KG1 (cell line): ENCODE measurements at regions not wholly inside any gene's neighbourhood (a gene's known extent, or its start where the extent isn't known, plus 50 kb on each side); places are given as distances from the start of the nearest gene placed in this dataset.

Source experiments
- DNase-seq: peaks from one replicate; lab custom pipeline; 2025; lab: John Stamatoyannopoulos, UW

DNA sequence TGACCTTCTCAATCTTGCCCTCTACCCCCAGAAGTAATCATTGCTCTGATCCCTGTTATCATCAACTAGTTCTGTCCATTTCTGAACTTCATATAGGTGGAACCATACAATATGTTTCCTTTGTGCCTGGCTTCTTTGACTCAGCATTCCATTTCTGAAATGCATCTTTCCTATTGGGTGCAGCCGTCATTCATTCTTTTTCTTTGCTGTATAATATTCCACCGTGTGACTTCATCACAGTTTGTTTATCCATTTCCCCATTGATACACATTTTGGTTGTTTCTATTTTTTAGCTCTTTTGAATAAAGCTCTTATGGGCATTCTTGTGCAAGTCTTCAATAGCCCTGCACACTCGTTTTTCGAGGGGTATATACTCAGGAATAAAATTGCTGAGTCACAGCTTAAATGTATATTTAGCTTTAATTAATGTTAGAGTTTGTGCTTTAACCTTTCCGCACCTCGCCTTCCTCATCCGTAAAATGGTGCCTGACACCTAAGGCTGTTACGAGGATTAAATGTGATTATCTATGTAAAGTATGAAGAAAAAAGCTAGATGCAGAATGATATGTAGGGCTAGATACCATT, 491.6 kb downstream of the MIAT start:
- DNase-seq = no peak

DNA sequence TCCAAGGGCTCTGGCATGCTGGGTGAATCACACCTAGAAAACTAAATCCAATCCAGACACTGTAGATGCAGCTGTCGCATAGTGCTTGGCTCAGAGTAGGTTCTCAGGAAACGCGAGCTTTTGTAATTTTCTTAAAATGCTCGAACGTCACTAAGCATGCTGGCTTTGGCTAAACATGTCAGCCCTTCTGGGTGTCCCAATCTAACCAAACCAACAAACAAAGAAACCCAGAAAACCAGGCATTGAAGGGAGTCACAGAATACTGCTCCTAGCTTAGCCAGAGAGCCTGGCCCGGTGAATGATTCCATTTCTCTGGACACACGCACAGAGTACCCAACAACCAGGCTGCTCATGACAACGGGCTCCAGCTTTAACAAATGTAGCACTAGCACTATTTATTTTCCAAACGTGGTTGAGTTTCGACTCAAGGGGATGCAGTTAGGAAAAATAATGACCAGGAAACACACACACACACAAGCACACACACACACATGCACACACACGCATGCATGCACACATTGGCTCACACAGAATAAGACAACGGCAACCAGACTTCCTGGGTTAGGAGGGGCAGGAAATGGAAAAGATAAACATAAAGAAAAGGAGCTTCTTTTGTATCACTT, 492.6 kb downstream of the MIAT start:
- DNase-seq = no peak

DNA sequence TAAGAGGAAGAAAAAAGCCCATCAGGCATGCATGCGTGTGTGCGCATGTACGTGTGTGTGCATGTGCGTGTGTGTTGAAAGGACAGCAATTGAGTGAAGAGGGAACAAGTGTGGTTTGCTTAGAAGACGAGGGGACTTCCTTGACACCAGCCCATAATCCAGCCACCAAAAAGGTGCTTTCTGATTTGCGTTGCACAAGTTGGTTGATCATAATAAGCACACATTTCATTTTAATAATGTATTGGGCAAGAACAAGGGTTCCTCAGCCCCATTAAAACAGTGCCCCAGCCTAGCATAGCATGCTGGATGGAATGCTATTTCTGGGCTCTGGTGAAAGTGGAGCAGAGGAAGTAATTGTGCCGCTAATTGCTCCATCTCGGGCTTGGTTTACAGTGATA, 493.2 kb downstream of the MIAT start:
- DNase-seq = no peak

DNA sequence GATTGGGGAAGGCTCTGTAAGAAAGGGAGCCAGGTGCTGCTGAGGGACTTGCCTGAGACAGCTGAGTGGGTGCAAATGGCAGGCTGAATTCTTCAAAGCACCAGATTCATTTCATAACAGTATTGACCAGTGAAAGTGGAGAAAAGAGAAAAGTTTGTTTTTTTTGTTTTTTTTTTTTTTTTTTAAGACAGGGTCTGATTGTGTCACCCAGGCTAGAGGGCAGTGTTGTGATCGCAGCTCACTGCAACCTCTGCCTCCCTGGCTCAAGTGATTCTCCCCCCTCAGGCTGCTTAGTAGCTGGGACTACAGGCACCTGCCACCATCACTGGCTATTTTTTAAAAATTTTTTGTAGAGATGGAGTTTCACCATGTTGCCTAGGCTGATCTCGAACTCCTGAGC, 494.0 kb downstream of the MIAT start:
- DNase-seq = no peak

DNA sequence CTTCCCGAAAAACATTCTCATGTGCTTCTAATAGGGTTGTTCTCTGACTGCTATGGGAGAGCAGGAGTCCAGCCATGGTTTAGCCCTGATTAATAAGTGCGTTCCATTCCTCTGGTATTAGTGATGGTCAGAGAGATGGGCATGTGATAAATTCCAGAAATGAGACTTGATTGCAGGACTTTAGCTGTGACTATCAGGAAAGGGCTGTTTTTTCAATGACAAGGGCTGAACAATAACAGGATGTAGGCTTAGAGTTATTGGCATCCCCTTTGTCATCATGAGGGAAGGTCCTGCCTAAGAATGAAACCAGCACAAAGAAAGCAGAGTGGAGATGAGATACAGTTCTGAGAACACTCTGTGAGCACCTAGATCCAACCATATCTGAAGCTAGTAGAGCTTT, 494.6 kb downstream of the MIAT start:
- DNase-seq = no peak

DNA sequence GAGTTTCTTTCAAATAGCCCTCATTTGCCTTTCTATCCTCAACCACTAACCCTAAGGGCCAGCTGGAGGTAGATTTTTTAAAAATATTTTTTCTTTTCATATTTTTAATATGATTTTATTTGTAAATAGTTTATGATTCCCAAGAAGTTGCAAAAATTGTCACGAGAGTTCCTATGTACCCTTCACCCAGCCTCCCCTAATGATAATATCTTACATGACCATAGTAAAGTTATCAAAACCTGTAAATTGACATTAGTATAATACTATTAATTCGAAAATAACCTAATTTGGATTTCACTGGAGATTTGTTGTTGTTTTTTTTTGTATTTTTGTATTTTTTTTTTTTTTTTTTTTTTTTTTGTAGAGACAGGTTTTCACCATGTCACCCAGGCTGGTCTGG, 495.5 kb downstream of the MIAT start:
- DNase-seq = no peak

DNA sequence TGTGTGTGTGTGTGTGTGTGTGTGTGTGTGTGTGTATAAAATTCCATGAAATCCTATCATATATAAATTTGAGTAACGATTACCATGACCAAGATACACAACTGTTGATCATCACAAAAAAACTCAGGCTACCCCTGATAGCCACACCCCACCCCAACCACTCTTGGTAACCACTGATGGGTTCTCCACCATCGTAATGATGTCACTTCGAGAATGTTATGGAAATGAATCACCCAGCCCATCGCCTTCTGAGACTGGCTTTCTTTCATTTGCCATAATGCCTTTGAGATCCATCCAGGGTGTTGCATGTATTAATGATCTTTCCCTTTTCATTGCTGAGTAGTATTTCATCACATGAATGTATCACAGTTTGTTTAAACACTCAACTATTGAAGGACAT, 496.0 kb downstream of the MIAT start:
- no peak for DNase-seq

DNA sequence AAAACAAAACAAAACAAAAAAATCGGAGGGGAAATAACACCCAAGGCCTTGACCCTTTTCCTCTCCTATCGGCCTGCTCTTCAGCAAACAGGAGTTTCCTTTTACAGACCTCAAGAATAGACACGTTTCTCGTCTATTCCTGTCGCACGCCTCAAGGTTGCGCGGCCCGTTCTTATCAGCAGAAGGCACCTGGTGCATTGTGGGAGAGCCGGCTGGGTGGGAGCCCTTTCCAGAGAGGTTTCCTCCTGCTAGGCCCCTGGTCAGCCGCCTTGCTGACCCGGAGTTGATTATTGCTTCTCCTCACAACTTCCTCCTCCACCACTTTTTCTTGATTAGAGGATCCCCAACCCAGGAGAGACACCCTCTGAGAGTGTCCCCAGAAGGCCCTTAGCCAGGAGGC, 497.3 kb downstream of the MIAT start:
- DNase-seq = no peak

DNA sequence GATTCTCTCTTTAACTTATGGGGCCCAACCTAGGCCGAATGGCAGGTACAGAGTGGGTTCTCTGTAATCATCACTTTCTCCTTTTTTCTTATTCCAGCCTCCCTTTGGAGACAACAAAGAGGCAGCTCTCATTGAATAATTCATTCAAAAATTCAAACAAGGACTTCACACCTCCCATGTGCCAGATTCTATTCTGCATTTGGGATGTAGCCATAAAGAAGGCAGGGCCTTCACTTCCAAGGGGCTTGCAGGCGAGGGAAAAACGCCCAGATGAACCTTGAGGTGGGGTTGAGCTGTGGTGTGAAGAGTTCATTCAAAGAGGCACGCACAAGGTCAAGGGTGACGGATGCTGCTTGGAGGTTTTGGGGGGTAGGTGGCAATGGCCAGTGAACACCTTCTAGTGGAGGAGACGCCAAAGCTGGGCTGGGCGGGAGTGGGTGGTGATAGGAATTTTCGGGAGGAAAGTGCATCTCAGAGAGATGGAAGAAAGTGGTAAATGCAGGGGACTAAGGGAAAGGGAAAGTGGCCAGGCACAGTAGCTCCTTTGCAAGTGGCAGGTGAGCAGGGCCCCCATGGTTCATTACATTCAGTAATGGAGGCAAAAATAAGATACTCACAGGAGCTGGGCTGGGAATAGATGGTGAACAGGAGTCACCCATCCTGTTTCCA, 499.6 kb downstream of the MIAT start:
- DNase-seq = no peak

DNA sequence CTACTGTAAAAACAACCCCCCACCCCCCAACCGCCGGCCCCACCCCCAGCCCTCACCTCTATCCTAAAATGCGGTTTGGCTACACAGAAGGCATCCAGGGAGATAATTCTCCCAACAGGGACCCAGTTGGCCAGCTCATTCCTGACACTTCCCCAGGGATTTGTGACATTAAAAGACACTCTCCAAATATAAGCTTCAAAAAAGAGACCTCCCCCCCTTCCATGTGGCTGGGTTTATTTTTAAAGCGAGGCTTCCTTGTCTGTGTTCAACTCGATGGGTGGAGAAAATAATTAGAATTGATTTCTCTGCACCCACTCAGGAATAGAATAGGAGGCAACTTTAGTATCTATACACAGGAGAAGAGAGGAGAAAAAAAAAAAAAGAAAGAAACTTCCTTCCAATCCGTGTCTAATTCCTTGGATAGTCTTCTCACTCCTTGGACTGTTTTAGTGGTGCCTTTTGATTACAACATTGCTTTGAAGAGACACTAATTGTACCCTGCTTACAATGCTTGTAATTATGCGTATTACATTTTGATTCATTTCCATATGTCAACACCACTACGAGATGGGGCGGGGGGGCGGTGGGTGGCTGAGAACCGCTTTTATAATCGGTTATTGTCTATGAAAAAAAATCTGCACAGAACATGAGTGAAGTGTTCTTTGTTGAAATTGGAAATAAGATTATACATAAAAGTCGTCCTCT, 500.4 kb downstream of the MIAT start:
- DNase-seq = no peak

DNA sequence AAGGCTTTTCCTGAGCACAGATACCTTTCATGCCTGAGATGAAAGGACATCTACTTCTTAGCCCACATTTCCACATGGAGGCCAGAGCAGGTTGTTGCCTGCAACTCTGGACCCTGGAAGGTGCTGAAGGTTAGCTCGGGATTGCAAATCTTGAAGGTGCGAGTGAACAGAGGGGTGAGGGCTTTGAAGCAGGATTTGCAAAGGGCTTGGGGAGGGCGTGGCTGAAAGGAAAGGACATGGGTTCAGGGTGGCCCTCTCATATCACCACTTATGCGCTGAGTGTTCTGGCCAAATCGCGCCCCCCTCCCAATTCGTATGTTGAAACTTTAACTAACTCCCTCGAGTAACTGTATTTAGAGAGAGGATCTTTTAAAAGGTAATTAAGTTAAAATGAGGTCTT, 501.6 kb downstream of the MIAT start:
- no peak for DNase-seq

DNA sequence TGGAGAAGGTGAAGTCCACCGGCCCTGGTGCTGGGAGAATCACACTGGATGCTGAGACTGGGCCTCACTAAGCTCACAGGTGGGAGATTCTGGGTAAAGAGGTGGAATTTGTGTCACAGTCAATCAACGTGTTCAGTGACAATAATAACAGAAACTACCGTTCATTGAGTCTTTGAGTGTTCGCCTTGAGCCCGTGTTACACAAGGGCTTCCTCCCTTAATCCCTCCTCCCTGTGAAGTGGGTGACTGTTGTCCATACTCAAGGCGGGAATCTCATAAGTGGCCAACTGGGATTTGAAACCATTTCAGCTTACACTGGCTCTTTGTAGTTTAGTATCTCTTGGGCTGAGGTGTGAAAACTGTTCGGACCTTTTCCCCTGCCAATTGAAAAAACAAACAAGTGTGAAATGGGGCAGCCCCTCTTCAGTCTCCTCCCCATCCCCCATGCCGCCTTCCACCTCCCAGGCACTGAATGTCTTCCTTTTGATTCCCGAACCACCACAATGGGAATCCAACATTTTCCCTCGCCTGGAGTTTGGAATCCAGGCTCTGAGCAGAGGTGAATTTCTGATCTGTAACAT, 502.4 kb downstream of the MIAT start:
- DNase-seq = no peak

DNA sequence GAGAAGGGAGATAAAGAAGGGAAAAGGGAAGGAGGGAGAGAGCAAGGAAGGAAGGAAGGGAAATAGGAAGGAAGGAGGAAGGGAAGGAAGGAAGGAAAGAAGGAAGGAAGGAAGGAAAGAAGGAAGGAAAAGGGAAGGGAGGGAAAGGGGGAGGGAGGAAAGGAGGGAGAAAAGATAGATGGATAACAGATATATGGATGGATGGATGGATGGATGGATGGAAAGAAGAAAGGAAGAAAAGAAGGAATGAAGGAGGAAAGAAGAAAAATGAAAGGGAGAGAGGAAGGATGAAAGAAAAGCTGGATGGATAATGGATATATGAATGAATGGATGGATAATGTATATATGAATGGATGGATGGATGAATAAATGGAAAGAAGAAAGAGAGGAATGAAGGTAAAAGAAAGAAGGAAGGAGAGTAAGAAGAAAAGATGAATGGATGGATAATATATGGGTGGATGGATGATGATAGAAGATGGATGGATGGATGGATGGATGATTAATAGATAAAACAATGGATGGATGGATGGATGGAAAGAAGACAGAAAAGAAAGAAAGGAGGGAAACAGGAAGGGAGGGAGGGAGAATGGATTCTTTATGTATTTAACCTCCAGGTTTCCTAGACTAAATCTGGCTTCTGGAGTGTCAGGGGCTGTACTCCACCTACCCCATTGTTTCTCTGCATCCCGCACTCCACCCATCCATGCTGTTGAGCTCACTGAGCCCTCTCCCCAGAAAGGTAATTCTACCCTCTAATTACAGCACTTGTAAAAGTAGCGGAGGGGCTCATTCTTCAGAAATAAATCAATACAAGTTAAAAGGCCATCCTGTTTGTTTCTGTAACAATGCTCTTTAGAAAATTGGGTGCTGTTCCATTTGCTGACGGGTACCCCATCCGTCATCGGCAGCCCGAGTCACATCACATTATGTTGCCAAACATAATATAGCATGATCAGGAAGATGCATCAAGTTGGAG, 506.1 kb downstream of the MIAT start:
- no peak for DNase-seq

DNA sequence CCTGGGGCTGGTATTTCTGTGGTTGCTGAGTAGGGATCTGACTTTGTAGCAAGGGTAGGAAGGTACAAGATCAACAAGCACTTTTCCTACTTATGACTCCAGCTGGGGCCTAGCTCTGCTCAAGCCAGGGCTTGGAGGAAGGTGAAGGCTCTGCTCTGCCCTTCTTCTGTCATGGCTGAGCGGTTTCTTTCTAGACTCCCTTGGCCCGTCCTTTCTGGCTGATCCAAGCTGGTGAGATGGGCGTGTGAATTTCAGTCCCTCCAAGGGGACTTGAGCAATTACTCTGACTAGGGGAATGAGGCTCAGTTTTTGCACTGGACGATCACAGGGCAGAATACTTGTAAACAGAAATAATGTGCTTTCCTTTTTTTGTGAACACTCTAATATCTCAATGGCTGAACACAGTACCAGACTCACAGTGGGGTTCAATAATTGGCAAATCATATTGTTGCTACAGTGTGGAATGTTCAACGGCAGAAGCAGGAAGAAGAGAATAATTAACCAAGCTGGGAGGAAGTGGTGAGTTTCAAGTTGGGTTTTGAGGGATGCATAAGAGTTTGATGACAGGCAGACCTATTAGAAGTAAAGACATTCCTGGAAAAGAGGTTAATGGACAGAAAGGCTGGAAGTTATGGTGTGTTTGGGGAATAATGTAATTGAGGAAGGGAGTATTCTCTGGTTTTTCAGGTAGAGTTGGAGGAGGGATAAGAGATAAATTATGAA, 507.6 kb downstream of the MIAT start:
- DNase-seq = no peak

DNA sequence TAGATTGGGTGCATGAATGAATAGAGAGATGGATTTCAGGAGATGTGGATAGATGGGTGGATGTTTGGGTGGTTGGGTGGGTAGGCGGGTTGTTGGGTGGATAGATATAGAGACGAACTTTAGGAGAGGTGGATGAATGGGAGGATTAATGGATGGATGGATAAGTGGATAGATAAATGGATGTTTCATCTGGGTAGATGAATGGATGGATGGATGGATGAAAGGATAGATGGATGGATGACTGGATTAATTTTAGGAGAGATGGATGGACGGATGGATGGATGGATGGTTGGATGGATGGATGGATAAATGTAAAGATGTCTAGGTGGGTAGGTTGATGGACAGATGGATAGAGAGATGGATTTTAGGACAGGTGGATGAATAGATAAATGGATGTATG, 511.3 kb downstream of the MIAT start:
- no peak for DNase-seq

DNA sequence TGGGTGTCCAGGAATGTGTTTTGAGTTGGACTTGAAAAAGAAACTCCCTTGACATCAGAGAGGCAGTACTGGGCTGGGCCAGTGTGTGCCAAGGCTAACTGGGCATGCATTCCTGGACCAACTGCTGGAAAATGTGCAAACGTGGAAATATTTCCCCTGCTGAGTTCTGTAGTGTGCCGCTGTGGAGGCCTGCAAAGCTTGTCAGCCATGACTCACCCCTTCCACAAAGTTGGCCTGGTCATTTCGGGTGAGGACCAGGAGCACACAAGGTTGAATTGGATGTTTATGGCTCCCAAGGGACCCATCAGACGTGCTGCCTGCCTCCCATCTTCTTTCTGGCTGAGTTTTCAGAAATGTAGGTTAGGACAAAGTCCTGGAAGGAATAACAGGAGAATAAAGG, 513.1 kb downstream of the MIAT start:
- DNase-seq = no peak

DNA sequence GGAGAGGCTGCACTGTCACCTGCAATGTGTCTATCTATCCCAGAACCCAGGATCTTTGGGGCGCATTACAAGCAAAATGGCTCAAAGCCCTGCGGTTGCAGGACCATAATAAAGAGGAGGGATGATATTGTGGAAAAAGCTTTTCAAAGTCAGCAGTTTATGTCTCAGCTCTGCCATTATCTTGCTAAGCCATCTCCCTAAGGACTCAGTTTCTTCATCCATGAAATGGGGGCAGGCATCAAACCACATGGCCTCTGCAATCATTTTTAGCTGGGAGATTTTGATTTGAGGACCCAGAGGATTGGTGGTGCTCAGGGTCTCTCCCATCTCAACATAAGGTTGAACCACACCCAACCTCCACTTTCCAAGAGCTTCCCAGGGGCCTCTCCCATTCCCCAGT, 513.8 kb downstream of the MIAT start:
- DNase-seq = no peak

DNA sequence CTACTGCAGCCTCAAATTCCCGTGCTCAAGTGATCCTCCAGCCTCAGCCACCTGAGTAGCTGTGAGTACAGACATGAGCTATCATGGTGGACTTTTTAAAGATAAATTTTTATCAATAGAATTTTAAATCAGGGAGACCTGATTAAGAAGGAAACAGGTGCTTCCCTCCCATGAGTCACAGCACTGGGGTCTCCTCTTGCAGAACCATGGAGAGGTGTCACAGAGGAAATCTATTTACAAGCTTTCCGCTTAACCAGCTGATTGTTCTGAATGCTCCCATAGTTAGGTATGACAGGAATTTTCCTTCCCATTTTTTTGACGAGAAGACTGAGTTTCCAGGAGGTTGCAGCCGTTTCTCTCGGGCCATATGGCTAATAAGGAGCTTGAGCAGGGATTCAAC, 516.1 kb downstream of the MIAT start:
- no peak for DNase-seq

DNA sequence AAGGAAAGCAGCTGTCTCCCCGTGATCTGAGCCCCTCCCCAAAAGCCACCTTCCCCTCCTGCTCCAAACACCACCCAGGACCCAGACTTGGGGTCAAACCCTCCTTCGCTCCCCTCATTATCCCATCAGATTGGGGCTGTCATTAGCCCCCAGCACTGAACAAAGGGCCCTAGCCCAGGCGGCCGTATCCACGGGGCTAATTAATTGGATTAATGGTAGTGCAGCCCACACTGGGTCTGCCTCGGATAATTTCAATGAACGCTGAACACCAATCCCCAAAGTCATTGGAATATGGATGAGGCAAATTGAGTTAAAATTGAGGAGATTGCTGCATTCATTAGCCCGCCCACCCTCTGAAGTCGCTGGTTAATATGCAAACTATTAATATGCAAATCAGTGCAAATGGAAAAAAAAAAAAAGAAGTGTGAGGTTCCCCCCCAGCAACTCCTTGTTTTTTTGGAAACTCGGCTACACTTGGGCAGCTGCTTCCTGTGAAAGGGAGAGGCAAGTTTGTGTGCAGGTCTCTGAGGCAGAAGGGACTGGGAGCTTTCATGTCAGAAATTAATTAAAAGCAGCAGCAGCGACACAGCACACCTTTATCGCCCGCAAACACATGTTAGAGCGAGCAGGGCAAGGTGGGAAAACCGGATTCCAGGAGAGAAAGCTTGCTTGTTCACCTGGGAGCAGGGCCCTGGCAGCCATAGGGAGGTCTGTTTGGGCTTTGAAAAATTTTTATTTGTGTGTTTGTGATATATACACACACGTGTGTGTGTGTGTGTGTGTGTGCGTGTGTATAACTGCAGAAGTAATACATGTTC, 517.8 kb downstream of the MIAT start:
- DNase-seq = no peak

DNA sequence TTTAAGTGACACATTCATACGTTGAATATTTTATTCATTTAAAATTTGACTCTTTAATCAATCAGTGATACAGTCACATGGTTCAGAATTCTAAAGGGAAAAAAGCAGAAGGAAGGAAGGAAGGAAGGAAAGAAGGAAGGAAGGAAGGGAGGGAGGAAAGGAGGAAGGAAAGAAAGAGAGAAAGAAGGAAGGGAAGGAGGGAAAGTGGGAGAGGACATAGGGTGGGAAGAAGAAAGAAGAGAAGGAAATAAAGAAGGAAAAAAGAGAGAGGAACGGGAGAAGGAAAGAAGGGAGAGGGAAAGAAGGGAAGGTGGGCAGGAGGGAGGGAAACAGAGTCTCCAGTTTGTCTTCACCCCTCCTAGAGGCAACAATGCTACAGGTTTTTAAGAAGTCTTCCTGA, 518.6 kb downstream of the MIAT start:
- DNase-seq = no peak
